Epithelial cell of esophagus (primary cell): ENCODE measurements at regions not wholly inside any gene's neighbourhood (a gene's known extent, or its start where the extent isn't known, plus 50 kb on each side); places are given as distances from the start of the nearest gene placed in this dataset.

ENCODE experiments used
- DNase-seq: peaks from one replicate; pipeline ENCODE4 v3.0.0; 2010; ENCODE audit warnings: low read depth
- H3K4me3 ChIP-seq: 2 replicates; pipeline ENCODE4 v1.5.1; 2011; ENCODE audit warnings: mild to moderate bottlenecking, low read length, control low read depth
- TF ChIP-seq, protein P1 (sequence below): IDR thresholded peaks from 2 replicates; pipeline ENCODE4 v1.5.1; 2011; ENCODE audit warnings: low read depth, mild to moderate bottlenecking, low read length, control low read depth, inconsistent platforms; ENCODE audit not compliant: insufficient read depth; ENCODE audit errors: missing control alignments

DNA sequence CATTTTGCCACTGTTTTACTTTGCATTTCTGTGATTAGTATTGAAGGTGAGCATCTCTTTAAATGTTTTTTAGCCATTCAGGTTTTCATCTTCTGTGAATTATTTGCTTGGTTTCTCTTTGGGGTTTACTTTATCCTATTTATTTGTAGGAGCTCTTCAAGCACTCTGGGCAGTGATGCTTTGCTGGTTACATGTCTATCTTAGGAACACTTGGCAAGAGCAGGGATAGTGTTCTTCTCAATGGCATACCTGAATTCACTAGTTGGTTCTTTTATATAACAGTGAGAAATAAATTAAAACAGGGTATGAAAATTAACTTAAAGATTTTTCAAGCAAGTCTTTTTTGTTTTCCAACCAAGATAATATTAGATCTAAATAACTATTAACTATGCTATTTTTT lies 119.7 kb upstream of the BACH2 start:
- no peak for DNase-seq
- H3K4me3 ChIP-seq: no peak overlapping the region
- TF ChIP-seq, protein P1, sequence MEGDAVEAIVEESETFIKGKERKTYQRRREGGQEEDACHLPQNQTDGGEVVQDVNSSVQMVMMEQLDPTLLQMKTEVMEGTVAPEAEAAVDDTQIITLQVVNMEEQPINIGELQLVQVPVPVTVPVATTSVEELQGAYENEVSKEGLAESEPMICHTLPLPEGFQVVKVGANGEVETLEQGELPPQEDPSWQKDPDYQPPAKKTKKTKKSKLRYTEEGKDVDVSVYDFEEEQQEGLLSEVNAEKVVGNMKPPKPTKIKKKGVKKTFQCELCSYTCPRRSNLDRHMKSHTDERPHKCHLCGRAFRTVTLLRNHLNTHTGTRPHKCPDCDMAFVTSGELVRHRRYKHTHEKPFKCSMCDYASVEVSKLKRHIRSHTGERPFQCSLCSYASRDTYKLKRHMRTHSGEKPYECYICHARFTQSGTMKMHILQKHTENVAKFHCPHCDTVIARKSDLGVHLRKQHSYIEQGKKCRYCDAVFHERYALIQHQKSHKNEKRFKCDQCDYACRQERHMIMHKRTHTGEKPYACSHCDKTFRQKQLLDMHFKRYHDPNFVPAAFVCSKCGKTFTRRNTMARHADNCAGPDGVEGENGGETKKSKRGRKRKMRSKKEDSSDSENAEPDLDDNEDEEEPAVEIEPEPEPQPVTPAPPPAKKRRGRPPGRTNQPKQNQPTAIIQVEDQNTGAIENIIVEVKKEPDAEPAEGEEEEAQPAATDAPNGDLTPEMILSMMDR: no peak

DNA sequence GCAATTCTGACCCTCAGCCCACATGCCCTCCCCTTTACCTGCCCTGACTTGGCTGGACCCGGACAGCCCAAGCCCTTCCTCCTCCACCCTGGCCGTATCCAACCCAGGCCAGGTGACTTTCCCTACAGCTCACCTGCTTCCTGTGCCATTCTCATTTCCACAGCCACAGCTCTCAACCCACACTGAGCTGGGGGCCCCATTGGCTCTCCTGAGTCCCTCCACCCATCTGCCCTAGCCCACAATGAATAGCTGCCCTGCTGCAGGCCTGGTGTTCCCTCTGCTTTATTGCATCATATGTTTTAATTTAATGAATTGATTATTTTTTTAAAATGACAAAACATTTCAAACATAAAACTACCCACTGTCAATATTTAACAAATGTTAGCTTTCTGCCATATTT lies 118.5 kb upstream of the BACH2 start:
- H3K4me3 ChIP-seq: no peak overlapping the region
- TF ChIP-seq, protein P1: no peak
- DNase-seq: no peak

DNA sequence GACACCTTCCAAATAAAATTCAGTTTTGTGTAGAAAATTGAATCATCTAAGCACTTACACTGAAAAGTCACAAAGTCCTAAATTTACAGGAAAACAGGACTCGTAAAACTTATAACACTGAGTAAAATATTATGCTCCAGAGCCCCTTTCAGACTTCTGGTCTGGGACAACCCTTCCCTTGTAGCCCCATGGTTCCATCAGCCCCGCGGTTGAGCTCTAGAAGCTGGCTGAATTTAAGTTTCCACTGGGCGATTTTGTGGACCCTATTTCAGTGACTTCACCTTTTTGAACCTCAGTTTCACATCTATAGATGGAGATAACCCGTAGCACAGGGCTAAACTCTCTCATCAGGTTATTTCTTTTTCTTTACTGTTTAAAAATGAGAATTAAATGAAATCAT lies 117.7 kb upstream of the BACH2 start:
- TF ChIP-seq, protein P1: no peak
- H3K4me3 ChIP-seq: no peak overlapping the region
- DNase-seq: no peak

DNA sequence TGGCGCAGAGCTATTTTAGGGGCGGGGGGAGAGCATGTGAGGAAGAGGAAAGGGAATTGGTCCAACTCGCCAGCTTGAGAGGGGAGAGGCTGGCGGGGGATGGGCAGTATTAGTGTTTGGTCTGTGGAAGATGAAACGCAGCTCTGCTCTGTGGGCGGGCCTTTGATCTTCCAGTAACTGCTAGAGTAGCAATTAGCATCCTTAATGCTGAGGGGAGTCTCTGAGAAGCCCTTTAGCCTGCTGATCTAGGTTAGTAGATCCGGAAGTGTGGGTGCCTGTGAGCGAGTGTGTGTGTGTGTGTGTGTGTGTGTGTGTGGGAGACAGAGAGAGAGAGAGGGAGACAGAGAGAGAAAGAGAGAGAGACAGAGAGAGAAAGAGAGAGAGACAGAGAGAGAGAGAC lies 117.2 kb upstream of the BACH2 start:
- no peak overlapping the region for H3K4me3 ChIP-seq
- DNase-seq: peak; percentile 18
- TF ChIP-seq, protein P1: no peak

DNA sequence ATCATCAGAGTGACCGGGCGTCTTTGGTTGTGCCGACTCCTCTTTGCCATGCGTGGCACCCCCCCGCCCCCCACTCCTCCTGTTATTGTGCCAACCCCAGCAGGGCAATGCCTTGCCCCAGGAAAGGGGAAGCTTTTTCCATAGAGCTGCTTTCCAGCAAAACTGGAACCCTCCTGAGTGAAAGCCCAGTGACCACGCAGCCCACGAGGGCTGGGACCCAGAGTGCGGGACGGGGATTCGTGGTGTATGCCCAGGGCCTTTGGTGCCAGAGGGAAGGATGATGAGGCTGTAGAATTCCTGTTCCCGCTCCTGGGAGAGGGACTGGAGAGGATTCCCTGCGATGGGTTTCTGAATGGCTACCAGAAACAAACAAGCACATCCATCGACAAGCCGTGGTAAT lies 116.8 kb upstream of the BACH2 start:
- TF ChIP-seq, protein P1: no peak
- H3K4me3 ChIP-seq: no peak overlapping the region
- no peak for DNase-seq

DNA sequence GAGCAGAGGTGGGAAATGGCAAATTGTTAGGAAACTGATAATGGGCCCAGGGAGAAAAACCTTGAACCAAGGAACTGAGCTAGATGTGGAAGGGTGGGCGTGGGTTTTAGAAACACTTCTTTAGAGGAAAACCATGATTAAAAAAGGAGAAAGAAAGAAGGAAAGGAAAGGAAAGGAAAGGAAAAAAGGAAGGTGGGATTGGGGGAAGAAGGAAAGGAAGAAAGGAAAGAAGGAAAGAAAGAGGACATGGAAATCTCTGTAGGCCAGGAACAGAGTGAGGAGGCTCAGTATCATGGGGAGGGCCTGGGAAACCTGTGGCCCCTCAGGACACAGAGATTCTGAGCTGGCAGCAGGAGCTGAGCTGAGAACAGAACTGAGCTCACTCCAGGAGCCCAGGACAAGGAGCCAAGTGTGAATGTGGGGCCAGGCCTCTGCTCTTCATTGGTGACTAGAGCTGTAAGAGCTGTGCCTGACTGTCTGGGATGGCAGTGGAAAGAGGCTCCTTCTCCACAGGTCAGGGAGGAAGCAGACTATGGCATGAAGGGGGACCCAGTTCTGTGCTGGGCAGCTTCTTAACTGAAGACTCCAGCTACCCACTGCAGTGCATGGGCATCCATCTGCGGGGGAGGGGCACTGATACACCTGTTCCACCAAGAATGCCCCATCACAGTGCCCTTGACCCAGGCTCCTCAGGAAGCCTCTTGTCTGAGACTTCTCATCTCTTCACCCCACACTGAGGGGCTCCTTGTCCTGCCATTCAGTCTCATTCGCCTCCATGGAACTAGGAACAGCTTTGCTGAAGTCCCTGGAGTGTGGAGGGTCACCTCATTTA lies 116.1 kb upstream of the BACH2 start:
- no peak overlapping the region for H3K4me3 ChIP-seq
- TF ChIP-seq, protein P1: no peak
- DNase-seq: no peak

DNA sequence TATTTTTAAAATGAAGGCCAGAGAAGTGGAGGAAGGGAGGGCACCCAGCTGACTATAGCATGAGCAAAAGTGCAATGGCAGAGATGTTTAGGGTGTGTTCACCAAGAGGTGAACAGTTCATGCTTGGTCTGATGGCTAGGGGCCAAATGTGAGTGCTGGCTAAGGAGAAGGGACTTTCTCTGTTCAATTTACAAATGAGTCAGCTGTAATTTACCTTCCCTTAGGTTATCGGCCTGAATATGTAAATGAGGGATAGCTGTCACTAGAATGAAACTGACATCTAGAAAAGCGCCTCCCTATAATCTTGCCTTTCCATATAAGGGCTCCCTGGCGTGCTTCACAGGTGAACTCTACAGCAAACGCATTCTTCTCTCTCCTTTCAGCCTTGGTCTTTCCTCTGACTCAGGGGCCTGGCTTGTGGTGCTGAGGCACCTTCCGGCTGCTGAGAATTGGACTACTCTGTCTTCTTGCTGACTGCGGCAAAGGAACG lies 114.7 kb upstream of the BACH2 start:
- peak; percentile 97 for DNase-seq
- no peak overlapping the region for H3K4me3 ChIP-seq
- TF ChIP-seq, protein P1: no peak
